ENCODE measurements at regions not wholly inside any gene's neighbourhood (a gene's known extent, or its start where the extent isn't known, plus 50 kb on each side); places are given as distances from the start of the nearest gene placed in this dataset.

DNA sequence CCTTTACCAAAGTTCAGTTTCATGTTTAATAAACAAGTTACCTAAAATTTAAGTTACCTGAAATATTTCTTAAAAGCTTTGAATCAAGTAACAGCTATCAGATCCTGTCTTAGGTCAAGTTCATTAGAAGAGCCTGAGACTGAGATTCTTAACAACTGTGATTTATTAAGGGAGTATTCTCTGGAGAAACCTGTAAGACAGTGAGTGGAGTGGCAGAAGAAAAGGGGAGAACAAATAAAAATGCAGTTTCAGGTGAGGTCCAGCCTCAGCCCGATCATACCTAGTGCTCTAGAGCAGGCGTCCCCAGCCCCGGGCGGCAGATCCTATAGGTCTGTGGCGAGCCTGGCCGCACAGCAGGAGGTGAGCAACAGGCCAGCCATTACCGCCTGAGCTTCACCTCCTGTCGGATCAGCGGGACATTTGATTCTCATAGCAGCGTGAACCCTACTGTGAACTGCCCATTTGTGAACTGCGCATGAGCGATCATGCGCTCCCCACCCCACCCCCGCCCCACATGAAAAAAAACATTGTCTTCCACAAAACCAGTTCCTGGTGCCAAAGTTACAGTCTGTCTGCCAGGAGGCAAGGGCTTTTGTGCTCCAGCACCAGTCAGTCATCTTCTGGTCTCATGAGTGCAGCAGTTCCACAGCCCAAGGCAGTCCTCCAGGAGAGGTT lies 59.2 kb upstream of the ADGRB3 start:
- H3K36me3 ChIP-seq (ENCODE audit: control insufficient read depth in 4 of 4, insufficient read depth in 4 of 4, low read length in 3 of 4): no peaks in the 10 kb centered on the region
- H3K9me3 ChIP-seq (ENCODE audit: control extremely low read depth in 1 of 5, control insufficient read depth in 4 of 5, insufficient read depth in 2 of 5, low read depth in 1 of 5, low read length in 4 of 5): no peaks in the 10 kb centered on the region
- no peaks in the 10 kb centered on the region for H3K4me1 ChIP-seq (ENCODE audit: control extremely low read depth in 1 of 4, control insufficient read depth in 4 of 4, insufficient read depth in 4 of 4, low read length in 3 of 4)
- H3K27me3 ChIP-seq (replicated peaks in 2 of 5; ENCODE audit: control insufficient read depth in 4 of 5, insufficient read depth in 5 of 5, low read length in 4 of 5): peaks cover 0 to 11% (median 5%) of the 10 kb centered on the region in 5 experiments
- POLR2A ChIA-PET: no interaction called here
- no peak overlapping the region for H3K4me3 ChIP-seq (ENCODE audit: control insufficient read depth in 1 of 7, extremely low read depth in 1 of 7, insufficient read depth in 4 of 7, low read depth in 2 of 7, low read length in 6 of 7)
- CTCF ChIA-PET: no interaction called here
- H3K27ac ChIP-seq (ENCODE audit: insufficient read depth in 1 of 2, low read depth in 1 of 2, low read length in 2 of 2, poor library complexity in 1 of 2, severe bottlenecking in 2 of 2): no peak overlapping the region
- DNase-seq: peak in 1 of 3 donors; percentile 3
- WGBS (ENCODE audit: insufficient coverage): 20% methylated on average over 9 of the region's 14 CpGs

- Histone ChIP-seq H3K4me3 (ENCODE audit: control insufficient read depth in 1 of 7, extremely low read depth in 1 of 7, insufficient read depth in 4 of 7, low read depth in 2 of 7, low read length in 6 of 7) (no peak overlapping the region), H3K36me3 (ENCODE audit: control insufficient read depth in 4 of 4, insufficient read depth in 4 of 4, low read length in 3 of 4) (no peaks in the 10 kb centered on the region), H3K4me1 (ENCODE audit: control extremely low read depth in 1 of 4, control insufficient read depth in 4 of 4, insufficient read depth in 4 of 4, low read length in 3 of 4) (no peaks in the 10 kb centered on the region), H3K27me3 (replicated peaks in 2 of 5; ENCODE audit: control insufficient read depth in 4 of 5, insufficient read depth in 5 of 5, low read length in 4 of 5) (peaks cover 0 to 11% (median 5%) of the 10 kb centered on the region in 5 experiments), H3K9me3 (ENCODE audit: control extremely low read depth in 1 of 5, control insufficient read depth in 4 of 5, insufficient read depth in 2 of 5, low read depth in 1 of 5, low read length in 4 of 5) (peaks cover 0 to 2% (median 0%) of the 10 kb centered on the region in 5 experiments), H3K27ac (ENCODE audit: insufficient read depth in 1 of 2, low read depth in 1 of 2, low read length in 2 of 2, poor library complexity in 1 of 2, severe bottlenecking in 2 of 2) (no peak overlapping the region)
- CTCF ChIA-PET: interaction anchor here (0.8 to 1.7 kb wide), 3 partner anchors 10 to 208 kb away, joined by 3 to 5 read pairs (median 3); no protein-coding TSS in a partner anchor
- WGBS (ENCODE audit: insufficient coverage): 94% methylated on average over 3 of the region's 4 CpGs
- POLR2A ChIA-PET: no interaction called here
- no peak for DNase-seq
Measured at GRCh38 chr6:68572975-68573374, 62.1 kb upstream of the ADGRB3 start.

GRCh38 chr6:68572525-68572924 lies 62.6 kb upstream of the ADGRB3 start:
- 100% methylated on average over 1 of the region's 2 CpGs for WGBS (ENCODE audit: insufficient coverage)
- Histone ChIP-seq H3K4me1 (ENCODE audit: control extremely low read depth in 1 of 4, control insufficient read depth in 4 of 4, insufficient read depth in 4 of 4, low read length in 3 of 4) (no peaks in the 10 kb centered on the region), H3K4me3 (ENCODE audit: control insufficient read depth in 1 of 7, extremely low read depth in 1 of 7, insufficient read depth in 4 of 7, low read depth in 2 of 7, low read length in 6 of 7) (no peak overlapping the region), H3K9me3 (ENCODE audit: control extremely low read depth in 1 of 5, control insufficient read depth in 4 of 5, insufficient read depth in 2 of 5, low read depth in 1 of 5, low read length in 4 of 5) (peaks cover 0 to 2% (median 0%) of the 10 kb centered on the region in 5 experiments), H3K27ac (ENCODE audit: insufficient read depth in 1 of 2, low read depth in 1 of 2, low read length in 2 of 2, poor library complexity in 1 of 2, severe bottlenecking in 2 of 2) (no peak overlapping the region), H3K36me3 (ENCODE audit: control insufficient read depth in 4 of 4, insufficient read depth in 4 of 4, low read length in 3 of 4) (no peaks in the 10 kb centered on the region), H3K27me3 (replicated peaks in 2 of 5; ENCODE audit: control insufficient read depth in 4 of 5, insufficient read depth in 5 of 5, low read length in 4 of 5) (peaks cover 0 to 11% (median 5%) of the 10 kb centered on the region in 5 experiments)
- ChIA-PET POLR2A (no interaction called here), CTCF (interaction anchor here (0.8 to 1.7 kb wide), 3 partner anchors 11 to 209 kb away, joined by 3 to 5 read pairs (median 3); no protein-coding TSS in a partner anchor)
- DNase-seq: peak; percentile 56 to 70 (median 56)

DNA sequence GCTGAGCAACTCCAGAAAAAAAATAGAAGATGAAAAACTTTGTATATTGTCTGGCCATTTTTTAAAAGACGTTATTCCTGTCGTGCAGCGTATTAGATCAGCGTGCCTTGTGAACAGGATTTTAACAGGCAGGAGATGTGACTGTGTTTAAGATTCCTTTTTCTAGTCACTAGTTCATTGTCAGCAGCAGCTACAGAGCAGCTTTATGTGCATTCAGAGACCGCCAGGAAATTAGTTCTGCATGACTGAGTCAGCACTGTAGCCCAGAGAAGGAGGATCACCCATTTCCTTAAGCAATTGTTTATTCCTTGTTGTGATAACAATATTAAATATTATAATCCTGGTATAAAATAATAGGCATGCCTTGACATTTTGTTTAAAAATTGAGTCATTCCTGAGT lies 75.4 kb upstream of the ADGRB3 start:
- Histone ChIP-seq H3K27ac (ENCODE audit: insufficient read depth in 1 of 2, low read depth in 1 of 2, low read length in 2 of 2, poor library complexity in 1 of 2, severe bottlenecking in 2 of 2) (no peak overlapping the region), H3K9me3 (ENCODE audit: control extremely low read depth in 1 of 5, control insufficient read depth in 4 of 5, insufficient read depth in 2 of 5, low read depth in 1 of 5, low read length in 4 of 5) (no peaks in the 10 kb centered on the region), H3K36me3 (ENCODE audit: control insufficient read depth in 4 of 4, insufficient read depth in 4 of 4, low read length in 3 of 4) (no peaks in the 10 kb centered on the region), H3K4me3 (ENCODE audit: control insufficient read depth in 1 of 7, extremely low read depth in 1 of 7, insufficient read depth in 4 of 7, low read depth in 2 of 7, low read length in 6 of 7) (no peak overlapping the region), H3K4me1 (ENCODE audit: control extremely low read depth in 1 of 4, control insufficient read depth in 4 of 4, insufficient read depth in 4 of 4, low read length in 3 of 4) (no peaks in the 10 kb centered on the region), H3K27me3 (replicated peaks in 2 of 5; ENCODE audit: control insufficient read depth in 4 of 5, insufficient read depth in 5 of 5, low read length in 4 of 5) (no peaks in the 10 kb centered on the region)
- DNase-seq: no peak
- ChIA-PET POLR2A (no interaction called here), CTCF (no interaction called here)
- 96% methylated on average over 5 of the region's 5 CpGs for WGBS (ENCODE audit: insufficient coverage)

- Histone ChIP-seq H3K4me1 (ENCODE audit: control extremely low read depth in 1 of 4, control insufficient read depth in 4 of 4, insufficient read depth in 4 of 4, low read length in 3 of 4) (no peaks in the 10 kb centered on the region), H3K36me3 (ENCODE audit: control insufficient read depth in 4 of 4, insufficient read depth in 4 of 4, low read length in 3 of 4) (no peaks in the 10 kb centered on the region), H3K27me3 (replicated peaks in 2 of 5; ENCODE audit: control insufficient read depth in 4 of 5, insufficient read depth in 5 of 5, low read length in 4 of 5) (no peaks in the 10 kb centered on the region), H3K27ac (ENCODE audit: insufficient read depth in 1 of 2, low read depth in 1 of 2, low read length in 2 of 2, poor library complexity in 1 of 2, severe bottlenecking in 2 of 2) (no peak overlapping the region), H3K9me3 (ENCODE audit: control extremely low read depth in 1 of 5, control insufficient read depth in 4 of 5, insufficient read depth in 2 of 5, low read depth in 1 of 5, low read length in 4 of 5) (no peaks in the 10 kb centered on the region), H3K4me3 (ENCODE audit: control insufficient read depth in 1 of 7, extremely low read depth in 1 of 7, insufficient read depth in 4 of 7, low read depth in 2 of 7, low read length in 6 of 7) (no peak overlapping the region)
- ChIA-PET POLR2A (no interaction called here), CTCF (no interaction called here)
- WGBS (ENCODE audit: insufficient coverage): 38% methylated on average over 1 of the region's 1 CpG
- peak in 2 of 3 donors; percentile 15 to 20 for DNase-seq
Measured at GRCh38 chr6:68559070-68559469, 76.0 kb upstream of the ADGRB3 start.

DNA sequence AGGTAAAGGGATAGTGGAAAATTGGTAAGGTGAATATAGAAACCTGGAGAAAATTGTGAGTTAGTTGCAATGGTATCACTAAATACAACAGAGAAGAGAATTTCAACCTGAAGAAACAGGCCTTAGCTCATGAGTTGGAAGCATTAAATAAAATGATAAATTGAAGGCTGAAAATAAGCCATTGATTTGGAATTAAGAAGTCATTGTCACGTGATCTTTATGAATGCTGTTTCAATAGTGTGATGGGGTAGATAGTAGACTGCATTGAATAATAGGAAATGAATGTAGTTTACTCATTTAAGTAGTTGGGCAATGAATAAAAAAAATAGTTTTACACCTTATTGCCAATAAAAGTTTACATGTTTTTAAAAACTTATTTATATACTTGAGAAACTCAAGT lies 88.5 kb upstream of the ADGRB3 start:
- 86% methylated on average over 1 of the region's 1 CpG for WGBS (ENCODE audit: insufficient coverage)
- no peak for DNase-seq
- POLR2A ChIA-PET: no interaction called here
- Histone ChIP-seq H3K27ac (ENCODE audit: insufficient read depth in 1 of 2, low read depth in 1 of 2, low read length in 2 of 2, poor library complexity in 1 of 2, severe bottlenecking in 2 of 2) (no peak overlapping the region), H3K27me3 (replicated peaks in 2 of 5; ENCODE audit: control insufficient read depth in 4 of 5, insufficient read depth in 5 of 5, low read length in 4 of 5) (no peaks in the 10 kb centered on the region), H3K36me3 (ENCODE audit: control insufficient read depth in 4 of 4, insufficient read depth in 4 of 4, low read length in 3 of 4) (no peaks in the 10 kb centered on the region), H3K4me1 (ENCODE audit: control extremely low read depth in 1 of 4, control insufficient read depth in 4 of 4, insufficient read depth in 4 of 4, low read length in 3 of 4) (no peaks in the 10 kb centered on the region), H3K9me3 (ENCODE audit: control extremely low read depth in 1 of 5, control insufficient read depth in 4 of 5, insufficient read depth in 2 of 5, low read depth in 1 of 5, low read length in 4 of 5) (no peaks in the 10 kb centered on the region), H3K4me3 (ENCODE audit: control insufficient read depth in 1 of 7, extremely low read depth in 1 of 7, insufficient read depth in 4 of 7, low read depth in 2 of 7, low read length in 6 of 7) (no peak overlapping the region)
- CTCF ChIA-PET: no interaction called here

DNA sequence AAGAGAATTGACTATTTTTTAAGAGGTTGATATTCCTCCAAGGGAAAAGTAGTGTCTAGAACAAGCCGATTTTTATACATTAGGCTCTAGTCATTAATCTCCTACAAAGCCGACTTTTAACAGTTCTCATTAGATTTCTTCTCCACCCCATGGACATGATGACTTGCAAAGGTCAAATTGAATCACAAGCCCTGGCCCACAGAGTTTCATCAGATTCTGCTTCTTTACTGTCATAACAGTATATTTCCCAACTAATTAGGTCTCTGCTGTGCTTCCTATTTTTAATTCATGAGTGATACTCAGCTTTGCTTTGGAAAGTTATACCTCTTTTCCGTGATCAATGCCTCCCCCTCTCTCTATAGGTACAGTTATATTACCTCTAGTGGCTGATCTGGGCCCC lies 90.6 kb upstream of the ADGRB3 start:
- CTCF ChIA-PET: no interaction called here

More for the DNA sequence above, 90.6 kb upstream of the ADGRB3 start:
- no peak for DNase-seq
- Histone ChIP-seq H3K27me3 (replicated peaks in 2 of 5; ENCODE audit: control insufficient read depth in 4 of 5, insufficient read depth in 5 of 5, low read length in 4 of 5) (no peaks in the 10 kb centered on the region), H3K36me3 (ENCODE audit: control insufficient read depth in 4 of 4, insufficient read depth in 4 of 4, low read length in 3 of 4) (no peaks in the 10 kb centered on the region), H3K4me1 (ENCODE audit: control extremely low read depth in 1 of 4, control insufficient read depth in 4 of 4, insufficient read depth in 4 of 4, low read length in 3 of 4) (no peaks in the 10 kb centered on the region), H3K4me3 (ENCODE audit: control insufficient read depth in 1 of 7, extremely low read depth in 1 of 7, insufficient read depth in 4 of 7, low read depth in 2 of 7, low read length in 6 of 7) (no peak overlapping the region), H3K9me3 (ENCODE audit: control extremely low read depth in 1 of 5, control insufficient read depth in 4 of 5, insufficient read depth in 2 of 5, low read depth in 1 of 5, low read length in 4 of 5) (no peaks in the 10 kb centered on the region), H3K27ac (ENCODE audit: insufficient read depth in 1 of 2, low read depth in 1 of 2, low read length in 2 of 2, poor library complexity in 1 of 2, severe bottlenecking in 2 of 2) (no peak overlapping the region)
- POLR2A ChIA-PET: no interaction called here
- WGBS (ENCODE audit: insufficient coverage): 70% methylated on average over 2 of the region's 3 CpGs

Measured in common myeloid progenitor, CD34-positive (primary cell).